HepG2 (cell line): ENCODE measurements at regions not wholly inside any gene's neighbourhood (a gene's known extent, or its start where the extent isn't known, plus 50 kb on each side); places are given as distances from the start of the nearest gene placed in this dataset.

Experiments
- ATAC-seq: fragments of 200-7000 bp; cut with Tn5 transposase; 3 replicates; pipeline ENCODE4 v1.9.1; 2020; ENCODE audit warnings: mild to moderate bottlenecking, moderate library complexity
- BruUV-seq: library from RNA; stranded (reverse); fragments of 400-500 nt; replicated peaks from 2 replicates; lab custom pipeline; 2021; lab: Mats Ljungman, UMichigan
- CTCF ChIA-PET: fragments of 300-600 bp; formaldehyde crosslinking; extraction: SDS; loops from one replicate; lab custom pipeline; 2021; ENCODE audit warnings: low total read pairs, inconsistent platforms, low intra/inter-chr PET ratio; lab: Yijun Ruan, JAX
- POLR2A ChIA-PET: fragments of 350-600 bp; sonication (Branson Sonifier 250); formaldehyde crosslinking; loops from one replicate; lab custom pipeline; 2020; ENCODE audit warnings: antibody characterized with exemption, inconsistent platforms; lab: Yijun Ruan, JAX
- DNase-seq: peaks from one replicate; pipeline ENCODE4 v3.0.0-alpha.2; 2015; ENCODE audit warnings: low spot score
- FAIRE-seq: peaks from 3 replicates; lab custom pipeline; 2011; peaks lifted over from hg19 to GRCh38; lab: Jason Lieb, UNC
- H2AFZ ChIP-seq: one replicate; pipeline ENCODE4 v1.6.1; 2011; ENCODE audit warnings: low read length, inconsistent platforms
- H3K27ac ChIP-seq: fragments of 300-600 bp; 3 replicates; pipeline ENCODE4 v1.8.0; 2011; ENCODE audit warnings: mixed run types, mild to moderate bottlenecking, mixed read lengths, low read length, inconsistent platforms; ENCODE audit not compliant: insufficient read depth; ENCODE audit errors: extremely low read length
- H3K27me3 ChIP-seq, 2 experiments: fragments of 200-600 bp in 1 of 2; 2 replicates in 1 of 2; 3 replicates in 1 of 2; pipeline versions ENCODE4 v1.6.0 to v1.8.0; 2011; ENCODE audit warnings: low read length in 2 of 2, mild to moderate bottlenecking in 2 of 2, moderate library complexity in 2 of 2, inconsistent platforms in 1 of 2; ENCODE audit not compliant: insufficient read depth in 2 of 2, control insufficient read depth in 1 of 2
- H3K36me3 ChIP-seq, 2 experiments: fragments of 200-600 bp in 1 of 2; replicated peaks in 1 of 2; 2 replicates in 1 of 2; 3 replicates in 1 of 2; pipeline versions ENCODE4 v1.5.1 to v1.8.0; 2011; ENCODE audit warnings: low read length in 2 of 2, inconsistent platforms in 1 of 2; ENCODE audit not compliant: insufficient read depth in 2 of 2, control insufficient read depth in 1 of 2
- H3K4me1 ChIP-seq: 2 replicates; pipeline ENCODE4 v1.5.1; 2012; ENCODE audit warnings: low read length, inconsistent platforms; ENCODE audit not compliant: insufficient read depth
- H3K4me2 ChIP-seq: 2 replicates; pipeline ENCODE4 v1.6.0; 2011; ENCODE audit warnings: low read depth, low read length, inconsistent platforms
- H3K4me3 ChIP-seq, 3 experiments: fragments of 200-600 bp in 1 of 3; sonication (generic), shearing (Covaris generic) in 1 of 3; replicated peaks in 1 of 3; 2 replicates each; pipeline ENCODE4 v1.5.1; 2011 to 2016; ENCODE audit warnings: low read length in 3 of 3, inconsistent platforms in 2 of 3, low read depth in 2 of 3, mild to moderate bottlenecking in 2 of 3, control low read depth in 1 of 3, mixed read lengths in 1 of 3; ENCODE audit not compliant: insufficient read depth in 1 of 3
- H3K79me2 ChIP-seq: one replicate; pipeline ENCODE4 v1.6.1; 2011; ENCODE audit warnings: low read length, inconsistent platforms; ENCODE audit not compliant: insufficient read depth
- H3K9ac ChIP-seq: 2 replicates; pipeline ENCODE4 v1.6.0; 2011; ENCODE audit warnings: mild to moderate bottlenecking, low read depth, low read length, inconsistent platforms; ENCODE audit not compliant: insufficient read depth
- H3K9me3 ChIP-seq: 2 replicates; pipeline ENCODE4 v1.5.1; 2012; ENCODE audit warnings: mild to moderate bottlenecking, low read length
- H4K20me1 ChIP-seq: 2 replicates; pipeline ENCODE4 v1.6.0; 2011; ENCODE audit warnings: inconsistent platforms, mild to moderate bottlenecking, low read length, moderate library complexity; ENCODE audit not compliant: insufficient read depth
- MAFF ChIP-seq: IDR thresholded peaks from 2 replicates; pipeline ENCODE4 v1.6.1; 2011; ENCODE audit warnings: low read depth, low read length, improper control_type of control experiment
- MAFK ChIP-seq, 2 experiments: IDR thresholded peaks in 1 of 2; conservative IDR thresholded peaks in 1 of 2; 2 replicates each; pipeline ENCODE4 v1.6.1; 2011; ENCODE audit warnings: improper control_type of control experiment in 2 of 2, low read length in 2 of 2
- MIER2 ChIP-seq: IDR thresholded peaks from 2 replicates; pipeline ENCODE4 v1.6.1; 2016; ENCODE audit warnings: missing biosample characterization, missing genetic modification reagents
- POLR2G ChIP-seq: fragments of 200-400 bp; formaldehyde crosslinking; IDR thresholded peaks from 2 replicates; pipeline ENCODE4 v1.6.1; 2018; ENCODE audit warnings: mild to moderate bottlenecking, low read depth, low read length, moderate library complexity
- SMC3 ChIP-seq: IDR thresholded peaks from 2 replicates; pipeline ENCODE4 v1.6.1; 2011; ENCODE audit warnings: low read length, improper control_type of control experiment
- TFDP2 ChIP-seq: sonication (generic); formaldehyde crosslinking; IDR thresholded peaks from 2 replicates; pipeline ENCODE4 v1.4.0; 2020; ENCODE audit warnings: missing genetic modification reagents
- ZBTB38 ChIP-seq: sonication (generic); formaldehyde crosslinking; IDR thresholded peaks from 2 replicates; pipeline ENCODE4 v1.5.1; 2020; ENCODE audit warnings: mild to moderate bottlenecking, missing genetic modification reagents
- ZKSCAN8 ChIP-seq: IDR thresholded peaks from 2 replicates; pipeline ENCODE4 v1.6.1; 2016; ENCODE audit warnings: borderline replicate concordance, missing genetic modification reagents, missing compliant biosample characterization
- ZNF136 ChIP-seq: sonication (generic); formaldehyde crosslinking; IDR thresholded peaks from 2 replicates; pipeline ENCODE4 v1.8.1; 2022; ENCODE audit warnings: low read depth, mild to moderate bottlenecking, moderate library complexity, missing genetic modification reagents
- ZNF253 ChIP-seq: sonication (generic); formaldehyde crosslinking; IDR thresholded peaks from 2 replicates; pipeline ENCODE4 v1.8.0; 2022; ENCODE audit warnings: mild to moderate bottlenecking, missing genetic modification reagents, borderline replicate concordance
- ZNF282 ChIP-seq: fragments of 450-650 bp; IDR thresholded peaks from 2 replicates; pipeline ENCODE4 v1.6.1; 2018; ENCODE audit not compliant: partially characterized antibody
- ZNF343 ChIP-seq: sonication (generic); formaldehyde crosslinking; IDR thresholded peaks from 2 replicates; pipeline ENCODE4 v1.4.0; 2020; ENCODE audit warnings: mild to moderate bottlenecking, missing genetic modification reagents
- ZNF530 ChIP-seq: sonication (generic); formaldehyde crosslinking; IDR thresholded peaks from 2 replicates; pipeline ENCODE4 v1.5.0; 2020; ENCODE audit warnings: low read depth, mild to moderate bottlenecking, missing genetic modification reagents
- ZNF737 ChIP-seq: sonication (generic); formaldehyde crosslinking; IDR thresholded peaks from 2 replicates; pipeline ENCODE4 v1.5.0; 2020; ENCODE audit warnings: missing genetic modification reagents, mild to moderate bottlenecking, borderline replicate concordance
- ZNF747 ChIP-seq: sonication (generic); formaldehyde crosslinking; IDR thresholded peaks from 2 replicates; pipeline ENCODE4 v1.8.1; 2023; ENCODE audit warnings: missing genetic modification reagents, mild to moderate bottlenecking, borderline replicate concordance
- ZNF773 ChIP-seq: sonication (generic); formaldehyde crosslinking; IDR thresholded peaks from 2 replicates; pipeline ENCODE4 v1.4.0; 2020; ENCODE audit warnings: missing genetic modification reagents, borderline replicate concordance
- WGBS: methylation state at CpG from one replicate; pipeline ENCODE4 v1.1.6; 2017; ENCODE audit warnings: low lambda C conversion rate; 5-methylcytosine and 5-hydroxymethylcytosine counted together
- in situ Hi-C: cut with HindIII; loops from 2 replicates; pipeline ENCODE4 v1.10.0; 2017; ENCODE audit warnings: low pct_unique_long_range_greater_than_20kb; ENCODE audit not compliant: extremely low pct_ligation_motif_present
- intact Hi-C: fragments of 100-400 bp; cut with micrococcal nuclease; formaldehyde crosslinking; loops from one replicate; pipeline ENCODE4 v1.10.0; 2022; ENCODE audit not compliant: unreplicated experiment

GRCh38 chr5:74261866-74262265, 378.7 kb downstream of the ENC1 start (continued):
- TF ChIP-seq ZNF530 (CRISPR knock-in tag) (no peak), POLR2G (no peak), ZNF737 (CRISPR knock-in tag) (no peak), SMC3 (no peak), MIER2 (no peak), TFDP2 (CRISPR knock-in tag) (no peak), ZBTB38 (CRISPR knock-in tag) (no peak), ZNF282 (no peak), ZNF136 (CRISPR knock-in tag) (no peak), ZKSCAN8 (no peak), ZNF253 (CRISPR knock-in tag) (no peak), ZNF343 (CRISPR knock-in tag) (no peak), ZNF747 (CRISPR knock-in tag) (no peak)
- TF ChIP-seq, all 625 proteins: peak for 0

- intact Hi-C loops: no loop called here
- no peak overlapping the region for H3K4me3 ChIP-seq
- no peaks in the 10 kb centered on the region for H3K79me2 ChIP-seq
- no TSS peak for BruUV-seq
- in situ Hi-C loops: no loop called here
- no peaks in the 10 kb centered on the region for H3K4me1 ChIP-seq
- WGBS: 49% methylated on average over 3 of the region's 3 CpGs
- no peaks in the 10 kb centered on the region for H3K9me3 ChIP-seq
- ChIA-PET CTCF (no interaction called here), POLR2A (no interaction called here)
- no peaks in the 10 kb centered on the region for H3K36me3 ChIP-seq
- ATAC-seq: no peak
- TF ChIP-seq ZNF773 (CRISPR knock-in tag) (no peak), MAFF (peak; percentile 3; the same call in 1 of the 2 replicates), MAFK (conservative IDR thresholded peaks at IDR 0.05 in 1 of 2, IDR thresholded peaks at IDR 0.05 in 1 of 2; ENCODE audit: low read length in 2 of 2) (0 out of 4 replicates have a peak, but pooled peaks of 1 of the 2 experiments have one; percentile 24)
- H2AFZ ChIP-seq: no peak overlapping the region
- H3K27me3 ChIP-seq: peaks cover 0 to 12% of the 10 kb centered on the region in 2 experiments; a peak in 2 of 5 replicates
- no peak for DNase-seq
- FAIRE-seq: no peak
- H3K4me2 ChIP-seq: no peak overlapping the region
- H4K20me1 ChIP-seq: no peaks in the 10 kb centered on the region
- H3K9ac ChIP-seq: no peak overlapping the region
- no peak overlapping the region for H3K27ac ChIP-seq
These were observed 379.1 kb downstream of the ENC1 start for GRCh38 chr5:74261421-74261820.
